H1 (cell line): ENCODE measurements at regions not wholly inside any gene's neighbourhood (a gene's known extent, or its start where the extent isn't known, plus 50 kb on each side); places are given as distances from the start of the nearest gene placed in this dataset.

Source experiments
- CTCF ChIA-PET: fragments of 300-600 bp; sonication (Branson Sonifier 250); formaldehyde crosslinking; loops from one replicate; lab custom pipeline; 2021; ENCODE audit not compliant: partially characterized antibody; lab: Charles Lee
- POLR2A ChIA-PET: fragments of 300-600 bp; sonication (Branson Sonifier 250); formaldehyde crosslinking; loops from one replicate; lab custom pipeline; 2021; ENCODE audit warnings: inconsistent platforms; ENCODE audit not compliant: partially characterized antibody; lab: Charles Lee
- DNase-seq, 2 experiments: peaks; one replicate each; pipeline versions ENCODE4 v3.0.0 to v3.0.0-alpha.2; 2010 to 2022; ENCODE audit warnings: low spot score in 2 of 2, low read depth in 1 of 2, mixed read lengths in 1 of 2
- FAIRE-seq: peaks from 2 replicates; lab custom pipeline; 2011; peaks lifted over from hg19 to GRCh38; lab: Jason Lieb, UNC
- H2AFZ ChIP-seq: 2 replicates; pipeline ENCODE4 v1.8.1; 2012; ENCODE audit warnings: low read length, inconsistent platforms
- H2AK5ac ChIP-seq: 2 replicates; pipeline ENCODE4 v1.6.1; 2013; ENCODE audit warnings: low read depth, low read length
- H2BK120ac ChIP-seq: replicated peaks from 2 replicates; pipeline ENCODE3; 2013; ENCODE audit warnings: low read depth, low read length, inconsistent platforms
- H2BK12ac ChIP-seq: 2 replicates; pipeline ENCODE4 v1.6.1; 2013; ENCODE audit warnings: low read depth, low read length
- H2BK15ac ChIP-seq: 2 replicates; pipeline ENCODE4 v1.6.1; 2013; ENCODE audit warnings: low read length
- H2BK20ac ChIP-seq: 2 replicates; pipeline ENCODE4 v1.6.1; 2013; ENCODE audit warnings: low read length
- H2BK5ac ChIP-seq: 2 replicates; pipeline ENCODE4 v1.6.1; 2013; ENCODE audit warnings: low read depth, low read length
- H3K14ac ChIP-seq: 2 replicates; pipeline ENCODE4 v1.6.1; 2013; ENCODE audit warnings: inconsistent platforms; ENCODE audit not compliant: insufficient read length
- H3K18ac ChIP-seq: 2 replicates; pipeline ENCODE4 v1.6.1; 2013; ENCODE audit warnings: low read length; ENCODE audit errors: extremely low read depth
- H3K23ac ChIP-seq: 2 replicates; pipeline ENCODE4 v1.6.1; 2013; ENCODE audit warnings: inconsistent platforms; ENCODE audit not compliant: insufficient read length
- H3K23me2 ChIP-seq: 2 replicates; pipeline ENCODE4 v1.6.1; 2013; ENCODE audit warnings: low read depth, low read length
- H3K27ac ChIP-seq: 2 replicates; pipeline ENCODE4 v1.6.1; 2011; ENCODE audit warnings: low read depth, low read length, inconsistent platforms
- H3K27me3 ChIP-seq, 4 experiments: replicated peaks in 1 of 4; 1 replicate in 1 of 4; 2 replicates in 3 of 4; pipeline versions ENCODE4 v1.6.1 to v1.8.1; 2011 to 2013; ENCODE audit warnings: low read length in 3 of 4, mild to moderate bottlenecking in 3 of 4, inconsistent platforms in 2 of 4, mixed read lengths in 2 of 4, moderate library complexity in 1 of 4; ENCODE audit not compliant: control insufficient read depth in 3 of 4, insufficient read depth in 3 of 4; ENCODE audit errors: extremely low read depth in 1 of 4
- H3K36me3 ChIP-seq, 4 experiments: 2 replicates each; pipeline versions ENCODE4 v1.6.1 to v1.8.1; 2011 to 2013; ENCODE audit warnings: mild to moderate bottlenecking in 4 of 4, low read length in 3 of 4, moderate library complexity in 2 of 4, control low read depth in 1 of 4, inconsistent platforms in 1 of 4; ENCODE audit not compliant: insufficient read depth in 4 of 4, control insufficient read depth in 2 of 4
- H3K4ac ChIP-seq: replicated peaks from 2 replicates; pipeline ENCODE3; 2013; ENCODE audit warnings: low read length, low read depth, mixed read lengths, inconsistent platforms; ENCODE audit not compliant: insufficient read length
- H3K4me1 ChIP-seq, 4 experiments: replicated peaks in 1 of 4; 1 replicate in 1 of 4; 2 replicates in 3 of 4; pipeline versions ENCODE4 v1.6.1 to v1.8.1; 2011 to 2013; ENCODE audit warnings: low read length in 3 of 4, inconsistent platforms in 2 of 4, mixed read lengths in 1 of 4; ENCODE audit not compliant: insufficient read depth in 4 of 4, control insufficient read depth in 3 of 4
- H3K4me2 ChIP-seq, 2 experiments: 2 replicates each; pipeline versions ENCODE4 v1.6.1 to v1.8.1; 2011 to 2013; ENCODE audit warnings: low read depth in 2 of 2, low read length in 2 of 2, control low read depth in 1 of 2, inconsistent platforms in 1 of 2, mild to moderate bottlenecking in 1 of 2; ENCODE audit not compliant: insufficient read depth in 1 of 2
- H3K4me3 ChIP-seq, 4 experiments: fragments of 200-600, 300-600 bp in 1 of 4; sonication (generic), shearing (Covaris generic), sonication (Bioruptor Twin) in 1 of 4; 2 replicates each; pipeline versions ENCODE4 v1.5.1 to v1.8.1; 2011 to 2016; ENCODE audit warnings: low read length in 4 of 4, low read depth in 3 of 4, control low read depth in 2 of 4, inconsistent platforms in 2 of 4, mild to moderate bottlenecking in 2 of 4, mixed read lengths in 1 of 4, moderate library complexity in 1 of 4; ENCODE audit not compliant: insufficient read depth in 2 of 4; ENCODE audit errors: extremely low read depth in 1 of 4
- H3K56ac ChIP-seq: replicated peaks from 2 replicates; pipeline ENCODE3; 2013; ENCODE audit warnings: low read depth, mild to moderate bottlenecking, mixed read lengths, low read length, inconsistent platforms; ENCODE audit not compliant: insufficient read length
- H3K79me1 ChIP-seq: 2 replicates; pipeline ENCODE4 v1.6.1; 2013; ENCODE audit warnings: low read depth, low read length, control low read depth
- H3K79me2 ChIP-seq, 2 experiments: 2 replicates each; pipeline versions ENCODE4 v1.6.1 to v1.8.1; 2012 to 2013; ENCODE audit warnings: low read length in 2 of 2, mild to moderate bottlenecking in 2 of 2, inconsistent platforms in 1 of 2; ENCODE audit not compliant: insufficient read depth in 2 of 2, control insufficient read depth in 1 of 2
- H3K9ac ChIP-seq, 4 experiments: replicated peaks in 1 of 4; 1 replicate in 1 of 4; 2 replicates in 3 of 4; pipeline versions ENCODE4 v1.6.1 to v1.8.1; 2011 to 2013; ENCODE audit warnings: low read depth in 3 of 4, low read length in 3 of 4, control low read depth in 2 of 4, mild to moderate bottlenecking in 2 of 4, moderate library complexity in 2 of 4, inconsistent platforms in 1 of 4; ENCODE audit errors: extremely low read depth in 1 of 4
- H3K9me3 ChIP-seq, 2 experiments: 2 replicates each; pipeline versions ENCODE4 v1.6.1 to v1.8.1; 2012 to 2013; ENCODE audit warnings: mild to moderate bottlenecking in 2 of 2, moderate library complexity in 2 of 2, control low read depth in 1 of 2, inconsistent platforms in 1 of 2, low read depth in 1 of 2, low read length in 1 of 2, mixed read lengths in 1 of 2; ENCODE audit not compliant: insufficient read depth in 2 of 2
- H4K20me1 ChIP-seq, 2 experiments: replicated peaks in 1 of 2; 2 replicates each; pipeline versions ENCODE3 to v1.8.1; 2011 to 2013; ENCODE audit warnings: inconsistent platforms in 2 of 2, low read length in 2 of 2, mild to moderate bottlenecking in 1 of 2; ENCODE audit not compliant: insufficient read depth in 2 of 2, control insufficient read depth in 1 of 2
- H4K5ac ChIP-seq: 2 replicates; pipeline ENCODE4 v1.6.1; 2013; ENCODE audit warnings: low read length, low read depth, mixed read lengths, inconsistent platforms; ENCODE audit not compliant: insufficient read length
- H4K8ac ChIP-seq: 2 replicates; pipeline ENCODE4 v1.8.0; 2013; ENCODE audit warnings: mild to moderate bottlenecking, moderate library complexity, low read length, inconsistent platforms; ENCODE audit not compliant: insufficient read depth; ENCODE audit errors: extremely low read depth
- H4K91ac ChIP-seq: replicated peaks from 2 replicates; pipeline ENCODE3; 2013; ENCODE audit warnings: low read length, mixed read lengths, inconsistent platforms; ENCODE audit not compliant: insufficient read length
- ATF3 ChIP-seq: IDR thresholded peaks from 2 replicates; pipeline ENCODE4 v1.6.1; 2011; ENCODE audit warnings: low read depth, mild to moderate bottlenecking, low read length; ENCODE audit not compliant: insufficient read depth
- BACH1 ChIP-seq: IDR thresholded peaks from 2 replicates; pipeline ENCODE4 v1.6.1; 2012; ENCODE audit warnings: low read length, improper control_type of control experiment
- CTCF ChIP-seq, 3 experiments: IDR thresholded peaks; 1 replicate in 2 of 3; 2 replicates in 1 of 3; pipeline versions ENCODE4 v1.5.1 to v1.6.1; 2011; ENCODE audit warnings: low read length in 3 of 3, mild to moderate bottlenecking in 3 of 3, inconsistent platforms in 2 of 3, low read depth in 1 of 3, moderate library complexity in 1 of 3; ENCODE audit not compliant: insufficient read depth in 1 of 3; ENCODE audit errors: control extremely low read depth in 1 of 3
- NANOG ChIP-seq: IDR thresholded peaks from 2 replicates; pipeline ENCODE4 v1.6.1; 2011; ENCODE audit warnings: low read length, low read depth, mild to moderate bottlenecking, inconsistent platforms; ENCODE audit not compliant: insufficient read depth, poor library complexity, severe bottlenecking
- RAD21 ChIP-seq, 2 experiments: IDR thresholded peaks in 1 of 2; conservative IDR thresholded peaks in 1 of 2; 2 replicates each; pipeline ENCODE4 v1.6.1; 2011; ENCODE audit warnings: low read depth in 2 of 2, low read length in 2 of 2, improper control_type of control experiment in 1 of 2, inconsistent platforms in 1 of 2, mild to moderate bottlenecking in 1 of 2, moderate library complexity in 1 of 2
- RNF2 ChIP-seq: fragments of 200-900, 300-1000 bp; sonication (generic); IDR thresholded peaks from 2 replicates; pipeline ENCODE4 v1.7.1; 2016; ENCODE audit warnings: borderline replicate concordance, low read depth, mild to moderate bottlenecking, antibody characterized with exemption, low read length; ENCODE audit not compliant: poor library complexity, severe bottlenecking; ENCODE audit errors: missing control alignments
- SP2 ChIP-seq: IDR thresholded peaks from 2 replicates; pipeline ENCODE4 v1.6.1; 2012; ENCODE audit warnings: mild to moderate bottlenecking, low read length, inconsistent platforms
- TCF12 ChIP-seq: IDR thresholded peaks from 2 replicates; pipeline ENCODE4 v1.6.1; 2011; ENCODE audit warnings: low read depth, mild to moderate bottlenecking, low read length
- WGBS, 2 experiments: shearing (Covaris generic) in 1 of 2; methylation state at CpG; one replicate each; pipeline versions ENCODE4 v1.1.6 to v1.1.7; 2013 to 2015; ENCODE audit warnings: low lambda C conversion rate in 2 of 2, mixed read lengths in 2 of 2, inconsistent platforms in 1 of 2, low coverage in 1 of 2, missing lambda C conversion rate in 1 of 2; ENCODE audit not compliant: insufficient replicate concordance in 2 of 2, insufficient coverage in 1 of 2, insufficient read length in 1 of 2; ENCODE audit errors: extremely low coverage in 1 of 2, missing lambda C conversion rate in 1 of 2; 5-methylcytosine and 5-hydroxymethylcytosine counted together
- TF ChIP-seq, protein P1 (sequence below): IDR thresholded peaks from 2 replicates; pipeline ENCODE4 v1.6.1; 2011; ENCODE audit warnings: low read length, improper control_type of control experiment

DNA sequence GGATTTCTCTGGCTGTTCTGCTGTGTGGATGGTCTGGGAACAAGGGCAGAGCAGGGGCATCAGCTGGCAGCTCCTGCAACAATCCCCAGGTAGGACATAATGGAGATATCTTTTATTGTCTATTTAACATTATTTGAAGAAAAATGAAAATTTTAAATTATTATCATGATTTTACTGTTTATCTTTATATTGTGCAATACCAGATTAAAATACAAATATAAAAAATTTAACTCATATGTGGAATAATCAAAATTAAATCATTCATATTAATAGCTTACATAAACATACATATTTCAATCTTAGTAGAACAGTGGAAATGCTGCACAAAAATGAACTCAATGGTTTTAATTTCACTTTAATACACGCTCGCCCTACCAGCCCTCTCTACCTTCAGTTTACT is 70.6 kb upstream of the FAM110C start:
- POLR2A ChIA-PET, result interaction anchor here (1.4 kb wide), 1 partner anchor 11 kb away, joined by 3 read pairs; no protein-coding TSS in a partner anchor
- CTCF ChIA-PET, result interaction anchor here (0.7 to 5.7 kb wide), 5 partner anchors 25 to 105 kb away, joined by 3 to 28 read pairs (median 6); no protein-coding TSS in a partner anchor
- no peak for FAIRE-seq

More for the DNA sequence above, 70.6 kb upstream of the FAM110C start:
- H2BK15ac ChIP-seq, result no peak overlapping the region; the same call in 1 of the 2 replicates
- no peak overlapping the region for H3K14ac ChIP-seq
- H3K23ac ChIP-seq, result no peak overlapping the region
- H2AK5ac ChIP-seq, result no peak overlapping the region
- H3K27me3 ChIP-seq, result no peaks in the 10 kb centered on the region
- no peak overlapping the region for H2BK120ac ChIP-seq
- H3K23me2 ChIP-seq, result no peaks in the 10 kb centered on the region
- no peak overlapping the region for H4K5ac ChIP-seq
- no peaks in the 10 kb centered on the region for H3K36me3 ChIP-seq
- H3K9ac ChIP-seq, result no peak overlapping the region
- 89% methylated on average over 2 of the region's 2 CpGs; no CpG with 5 or more reads in 1 of the 2 experiments for WGBS, 2 experiments
- H2BK12ac ChIP-seq, result no peak overlapping the region
- H3K4me3 ChIP-seq, result no peak overlapping the region
- H3K4ac ChIP-seq, result no peak overlapping the region
- TF ChIP-seq ATF3 (no peak), NANOG (no peak), SP2 (no peak), BACH1 (no peak), RNF2 (no peak), TCF12 (no peak), RAD21 (IDR thresholded peaks at IDR 0.05 in 1 of 2, conservative IDR thresholded peaks at IDR 0.05 in 1 of 2; ENCODE audit: low read depth in 2 of 2, low read length in 2 of 2) (no peak), CTCF (IDR thresholded peaks at IDR 0.05; ENCODE audit: control extremely low read depth in 1 of 3, insufficient read depth in 1 of 3, low read depth in 1 of 3, low read length in 3 of 3) (no peak)
- TF ChIP-seq, protein P1, sequence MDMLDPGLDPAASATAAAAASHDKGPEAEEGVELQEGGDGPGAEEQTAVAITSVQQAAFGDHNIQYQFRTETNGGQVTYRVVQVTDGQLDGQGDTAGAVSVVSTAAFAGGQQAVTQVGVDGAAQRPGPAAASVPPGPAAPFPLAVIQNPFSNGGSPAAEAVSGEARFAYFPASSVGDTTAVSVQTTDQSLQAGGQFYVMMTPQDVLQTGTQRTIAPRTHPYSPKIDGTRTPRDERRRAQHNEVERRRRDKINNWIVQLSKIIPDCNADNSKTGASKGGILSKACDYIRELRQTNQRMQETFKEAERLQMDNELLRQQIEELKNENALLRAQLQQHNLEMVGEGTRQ, result no peak
- no peak overlapping the region for H4K8ac ChIP-seq
- H3K4me2 ChIP-seq, result no peak overlapping the region
- H3K18ac ChIP-seq, result no peak overlapping the region
- no peaks in the 10 kb centered on the region for H4K20me1 ChIP-seq
- H3K79me2 ChIP-seq, result no peaks in the 10 kb centered on the region
- no peak overlapping the region for H3K27ac ChIP-seq
- no peak overlapping the region for H2BK5ac ChIP-seq
- no peak for DNase-seq
- no peaks in the 10 kb centered on the region for H3K9me3 ChIP-seq
- H2BK20ac ChIP-seq, result no peak overlapping the region
- no peak overlapping the region for H3K56ac ChIP-seq
- H3K4me1 ChIP-seq, result peaks cover 0 to 5% (median 4%) of the 10 kb centered on the region in 4 experiments; a peak in 3 of 7 replicates
- H4K91ac ChIP-seq, result no peak overlapping the region
- no peak overlapping the region for H2AFZ ChIP-seq
- no peaks in the 10 kb centered on the region; the same call in 1 of the 2 replicates for H3K79me1 ChIP-seq
